Right hindlimb (tissue), 1 donor: ENCODE measurements at regions not wholly inside any gene's neighbourhood (a gene's known extent, or its start where the extent isn't known, plus 50 kb on each side); places are given as distances from the start of the nearest gene placed in this dataset.
"Not testable (repeated sequence)": the region's sequence is repeated elsewhere in the genome, so short reads cannot be mapped to it uniquely, and the experiment has no call there.

Experiments
- DNase-seq: peaks from one replicate; pipeline ENCODE4 v3.0.0-alpha.2; 2018

DNA sequence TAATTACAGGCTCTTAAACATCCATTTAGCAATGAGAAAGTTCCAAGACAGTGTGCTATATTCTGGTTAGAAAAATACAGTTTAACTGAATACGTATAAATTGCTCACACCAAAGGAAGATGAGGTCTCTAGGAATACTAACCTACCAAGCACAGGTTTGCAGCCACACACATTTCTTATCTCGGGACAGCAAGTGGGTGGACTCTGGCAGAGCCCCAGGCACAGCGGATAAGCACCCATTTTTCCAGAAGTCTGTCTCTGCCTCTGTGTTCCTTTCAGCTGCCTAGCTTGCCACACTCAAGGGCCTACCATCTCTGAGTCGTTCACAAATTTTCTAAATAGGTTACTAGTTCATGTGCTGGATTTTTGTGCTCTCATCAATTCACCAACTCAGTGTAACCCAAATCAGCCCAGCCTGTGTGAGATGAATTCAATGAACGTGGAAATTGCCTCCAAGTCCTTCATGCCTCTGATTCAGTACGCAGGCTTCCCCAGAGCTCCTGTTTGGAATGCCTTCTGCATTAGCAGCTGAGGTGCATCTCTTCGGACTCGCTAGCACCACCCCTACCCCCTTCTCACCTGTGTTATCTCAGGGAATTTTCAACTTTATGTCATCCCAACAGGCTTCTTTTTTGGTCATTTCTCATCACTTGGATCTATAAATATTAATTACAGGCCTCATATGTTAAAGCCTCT lies 581.0 kb upstream of the CDH11 start:
- DNase-seq = no peak

GRCh38 chr16:65700596-65700995 lies 578.7 kb upstream of the CDH11 start:
- no peak for DNase-seq

DNA sequence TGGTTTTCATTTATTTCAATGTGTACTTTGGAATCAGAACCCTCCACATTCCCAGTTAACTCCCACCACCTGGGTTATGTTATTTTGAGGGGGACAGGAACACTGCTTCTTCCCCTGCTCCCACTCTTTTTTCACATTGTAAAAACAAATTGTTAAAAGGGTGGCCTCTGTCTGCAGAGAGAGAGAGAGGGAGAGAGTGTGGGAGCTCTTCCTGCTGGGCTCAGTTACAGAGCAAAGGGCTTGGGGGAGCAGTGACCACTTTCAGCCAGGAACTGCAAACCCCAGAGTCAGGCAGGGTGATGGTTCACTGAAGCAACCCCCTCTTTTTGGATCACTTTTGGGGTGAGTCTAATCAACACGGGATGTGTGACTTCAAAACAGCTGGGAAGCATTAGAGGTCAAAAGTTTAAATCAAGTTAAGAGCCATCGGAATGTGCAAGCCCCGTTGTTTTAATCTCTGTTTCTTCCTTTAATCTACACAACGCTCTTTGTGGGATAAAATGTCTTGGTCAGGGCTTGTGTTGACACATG lies 577.0 kb upstream of the CDH11 start:
- DNase-seq = peak; percentile 61

DNA sequence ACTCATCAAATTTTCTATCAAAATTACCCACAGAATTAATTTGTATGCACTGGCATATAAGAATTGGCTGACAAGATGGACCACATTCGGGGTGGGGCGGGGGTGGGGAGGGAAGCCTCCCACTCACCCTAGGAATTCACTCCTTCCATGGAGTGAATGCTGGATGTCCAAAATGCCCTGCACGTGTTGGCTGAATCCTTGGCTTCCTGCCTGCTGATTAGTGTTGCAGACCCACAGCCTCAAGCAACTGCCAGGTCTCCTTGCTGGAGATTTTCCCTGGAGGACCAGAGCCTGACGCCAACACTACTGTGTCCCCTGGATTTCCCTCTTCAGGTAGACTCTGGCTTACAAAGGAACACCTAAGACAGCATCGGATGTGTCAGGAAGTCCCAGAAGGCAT lies 575.7 kb upstream of the CDH11 start:
- no peak for DNase-seq

DNA sequence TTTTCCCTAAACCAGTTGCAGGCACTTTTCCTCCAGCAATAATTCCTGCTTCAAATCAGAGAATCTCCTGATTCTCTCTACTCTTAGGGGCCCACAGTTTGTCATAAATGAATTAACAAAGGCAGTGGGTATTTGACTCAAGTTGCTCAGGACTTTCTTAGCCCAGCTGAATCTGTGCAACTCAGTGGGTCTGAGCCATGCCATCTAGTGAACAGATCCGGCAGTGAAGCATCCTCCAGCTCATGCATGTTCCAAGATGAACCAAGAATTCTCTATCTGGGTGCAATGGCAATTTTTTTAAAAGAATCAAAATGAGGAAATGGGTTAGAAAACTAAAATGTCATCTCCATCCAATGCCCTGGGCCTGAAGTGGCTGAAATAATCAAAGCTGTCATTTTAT lies 575.2 kb upstream of the CDH11 start:
- DNase-seq = no peak

DNA sequence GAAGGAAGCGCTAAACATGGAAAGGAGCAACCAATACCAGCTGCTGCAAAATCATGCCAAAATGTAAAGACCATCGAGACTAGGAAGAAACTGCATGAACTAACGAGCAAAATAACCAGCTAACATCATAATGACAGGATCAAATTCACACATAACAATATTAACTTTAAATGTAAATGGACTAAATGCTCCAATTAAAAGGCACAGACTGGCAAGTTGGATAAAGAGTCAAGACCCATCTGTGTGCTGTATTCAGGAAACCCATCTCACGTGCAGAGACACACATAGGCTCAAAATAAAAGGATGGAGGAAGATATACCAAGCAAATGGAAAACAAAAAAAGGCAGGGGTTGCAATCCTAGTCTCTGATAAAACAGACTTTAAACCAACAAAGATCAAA lies 570.0 kb upstream of the CDH11 start:
- DNase-seq = not testable (repeated sequence)

GRCh38 chr16:65689726-65690125 lies 567.9 kb upstream of the CDH11 start:
- DNase-seq = no peak

DNA sequence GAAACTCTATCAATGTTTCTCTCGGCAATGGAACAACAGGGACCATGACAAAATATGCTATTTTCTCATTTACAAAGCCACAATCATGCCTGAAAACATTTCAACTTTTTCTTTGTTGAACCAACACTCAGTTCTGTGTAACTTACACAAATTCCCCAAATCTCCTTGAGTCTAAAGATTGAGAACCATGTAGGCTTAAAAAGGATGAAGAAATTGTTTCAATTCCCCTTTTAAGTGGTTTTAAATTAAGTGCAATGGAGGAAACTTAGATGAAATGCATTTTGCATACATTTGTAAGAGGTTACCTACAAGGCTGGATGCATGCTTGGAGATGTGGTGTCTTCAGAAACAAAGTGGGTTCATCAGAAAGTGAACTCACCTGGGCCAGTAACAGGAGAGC lies 566.4 kb upstream of the CDH11 start:
- no peak for DNase-seq

DNA sequence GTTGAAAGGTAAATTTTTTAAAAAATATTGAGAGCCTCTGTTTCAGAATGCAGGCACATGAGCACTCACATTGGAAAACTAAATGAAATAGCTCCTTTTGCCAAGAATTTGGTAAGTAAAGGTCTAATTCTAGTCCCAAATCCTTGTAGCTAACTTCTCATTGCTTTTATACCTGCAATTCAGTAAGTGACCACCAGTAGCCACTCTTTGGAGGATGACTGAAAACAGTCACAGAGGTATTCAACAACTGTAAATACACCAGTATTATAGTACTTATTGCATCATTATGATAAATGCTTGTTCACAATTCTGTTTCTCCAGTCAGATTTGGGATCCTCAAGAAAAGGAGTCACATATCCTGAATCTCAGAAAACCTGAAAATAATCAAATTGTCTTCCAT lies 562.4 kb upstream of the CDH11 start:
- no peak for DNase-seq

DNA sequence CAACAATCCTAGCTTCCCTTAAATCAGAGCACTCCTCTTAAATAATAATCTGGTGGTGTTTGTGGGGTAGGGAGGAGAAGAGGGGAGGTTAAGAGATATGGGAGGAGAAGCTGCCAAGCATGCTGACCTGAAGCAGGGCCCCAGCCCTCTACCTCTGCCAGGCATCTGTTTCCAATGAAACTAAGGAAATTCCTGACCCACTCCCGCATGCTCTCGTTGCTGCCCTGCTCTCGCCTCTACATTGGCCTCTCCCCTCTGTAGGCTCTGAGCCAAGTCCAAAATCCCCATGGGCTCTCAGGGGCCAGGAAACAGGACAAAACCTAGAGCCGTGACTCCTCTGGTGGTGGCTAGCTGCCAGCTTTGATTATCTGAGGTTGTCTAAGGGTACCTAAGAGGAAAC lies 559.5 kb upstream of the CDH11 start:
- no peak for DNase-seq

- no peak for DNase-seq
Measured at GRCh38 chr16:65679785-65680184, 557.9 kb upstream of the CDH11 start.

DNA sequence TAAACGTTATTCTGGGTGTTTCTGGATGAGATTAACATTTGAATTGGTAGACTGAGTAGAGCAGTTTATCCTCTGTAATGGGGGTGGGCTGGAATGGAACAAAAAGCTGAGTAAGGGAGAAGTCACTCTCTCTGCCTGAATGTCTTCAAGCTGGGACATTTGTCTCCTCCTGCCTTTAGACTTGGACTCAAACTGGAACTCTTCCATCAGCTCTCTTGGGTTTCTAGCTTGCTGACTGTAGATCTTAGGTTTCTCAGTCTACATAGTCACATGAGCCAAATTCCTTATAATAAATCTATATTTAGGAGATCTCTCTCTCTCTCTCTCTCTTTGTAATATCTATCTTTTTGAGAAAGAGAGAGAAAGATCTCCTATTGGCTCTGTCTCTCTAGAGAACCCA lies 553.3 kb upstream of the CDH11 start:
- no peak for DNase-seq

GRCh38 chr16:65672960-65673359 lies 551.1 kb upstream of the CDH11 start:
- no peak for DNase-seq

DNA sequence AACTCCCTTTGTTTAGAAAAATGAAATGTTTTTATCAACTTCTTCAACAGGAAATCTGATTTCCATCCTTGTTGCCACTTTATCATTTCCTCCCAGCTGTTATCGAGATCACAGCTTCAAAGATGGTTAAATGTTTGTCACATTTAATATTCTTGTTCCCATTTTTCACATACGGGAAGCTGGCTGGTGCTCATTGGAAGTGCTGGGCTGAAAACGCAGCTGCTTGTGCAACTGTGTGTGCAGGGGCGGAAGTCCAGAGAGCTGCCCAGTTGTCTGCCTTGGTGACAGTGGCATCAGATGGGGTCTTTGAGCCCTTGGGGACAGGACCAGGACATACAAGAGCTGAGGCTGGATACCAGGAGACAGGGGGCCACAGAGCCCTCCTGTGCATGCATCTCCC lies 549.2 kb upstream of the CDH11 start:
- no peak for DNase-seq

- no peak for DNase-seq
Measured at GRCh38 chr16:65668064-65668595, 546.3 kb upstream of the CDH11 start.

DNA sequence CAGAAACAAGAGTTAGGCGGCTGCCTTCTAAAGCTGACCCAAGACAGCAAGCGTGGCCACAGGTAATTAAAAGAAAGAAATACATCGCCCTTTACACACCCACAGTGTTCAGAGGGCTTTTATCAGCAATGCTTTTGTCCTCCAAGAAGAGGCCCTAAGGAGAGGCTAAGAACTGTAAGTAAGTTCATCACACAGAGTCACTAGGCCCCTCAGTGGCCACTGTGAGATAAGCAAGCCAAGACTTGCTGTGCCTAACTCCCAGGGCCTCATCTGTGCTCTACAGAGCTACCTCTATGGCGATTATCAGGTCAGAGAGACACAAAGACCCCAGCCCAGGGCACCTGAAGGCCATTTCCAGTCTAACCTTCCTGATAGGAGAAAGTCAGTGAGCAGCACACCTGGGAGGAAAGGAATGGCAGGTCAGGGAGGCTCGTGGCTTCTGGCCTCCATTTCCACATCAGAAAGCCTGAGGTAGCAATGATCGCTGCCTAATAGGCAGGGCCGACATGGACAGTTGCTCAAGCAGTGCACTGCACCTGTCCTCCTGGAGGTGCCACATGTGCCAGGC lies 545.2 kb upstream of the CDH11 start:
- no peak for DNase-seq

DNA sequence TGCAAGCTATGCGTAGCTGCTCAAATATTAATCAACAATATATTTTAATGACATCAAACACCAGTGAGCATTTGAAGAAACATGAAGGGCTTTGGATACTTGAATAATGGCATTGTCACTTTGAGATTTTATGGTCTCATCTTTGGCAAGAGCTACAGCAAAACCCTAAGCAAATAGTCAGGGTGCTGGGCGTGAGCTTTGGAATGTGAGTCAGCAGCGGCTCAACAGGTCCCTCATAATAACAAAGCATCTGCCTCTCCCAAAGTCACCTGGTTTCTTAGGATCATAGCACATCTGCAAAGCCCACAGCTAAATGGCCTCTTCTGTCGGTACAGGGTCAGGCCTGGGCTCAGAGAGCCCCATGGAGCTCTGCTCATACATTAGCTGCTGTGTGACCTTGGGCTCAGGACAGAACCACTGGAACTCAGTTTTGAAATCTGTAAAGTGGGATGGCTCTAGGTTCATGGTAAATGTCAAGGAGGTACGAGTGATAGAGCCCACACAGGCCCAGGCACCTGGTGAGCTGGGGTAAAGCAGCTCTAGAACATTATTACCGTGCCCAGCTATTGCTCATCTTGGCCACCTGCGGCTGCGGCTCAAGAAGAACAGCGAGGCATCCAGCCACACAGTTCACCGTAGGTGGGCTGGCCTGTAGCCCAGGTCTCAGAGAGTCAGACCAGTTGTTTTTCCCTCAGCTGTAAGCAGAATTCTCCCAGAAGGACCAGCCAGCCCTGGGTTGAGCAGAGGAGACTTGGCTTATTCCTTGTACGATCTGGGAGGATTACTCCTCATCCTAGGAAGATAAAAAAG lies 544.5 kb upstream of the CDH11 start:
- no peak for DNase-seq

DNA sequence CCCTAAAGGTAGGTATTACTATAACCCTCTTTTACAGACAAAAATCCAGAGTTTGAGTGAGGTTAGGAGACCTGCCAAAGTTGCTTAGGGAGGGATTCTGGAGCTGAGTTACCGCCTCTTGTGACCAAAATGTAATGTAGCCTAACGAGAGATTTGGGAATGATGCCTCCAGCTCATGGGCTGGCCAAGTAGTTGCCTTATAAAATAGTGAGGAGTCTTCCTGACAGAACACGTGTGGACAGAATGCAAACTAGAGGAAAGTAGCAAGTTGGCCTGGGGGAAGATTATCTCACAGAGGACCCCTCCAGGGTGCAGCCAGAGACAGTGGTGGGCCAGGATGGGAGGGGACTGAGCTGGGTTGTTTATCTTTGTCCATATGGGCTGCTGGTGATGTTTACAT lies 543.7 kb upstream of the CDH11 start:
- DNase-seq = peak; percentile 39

DNA sequence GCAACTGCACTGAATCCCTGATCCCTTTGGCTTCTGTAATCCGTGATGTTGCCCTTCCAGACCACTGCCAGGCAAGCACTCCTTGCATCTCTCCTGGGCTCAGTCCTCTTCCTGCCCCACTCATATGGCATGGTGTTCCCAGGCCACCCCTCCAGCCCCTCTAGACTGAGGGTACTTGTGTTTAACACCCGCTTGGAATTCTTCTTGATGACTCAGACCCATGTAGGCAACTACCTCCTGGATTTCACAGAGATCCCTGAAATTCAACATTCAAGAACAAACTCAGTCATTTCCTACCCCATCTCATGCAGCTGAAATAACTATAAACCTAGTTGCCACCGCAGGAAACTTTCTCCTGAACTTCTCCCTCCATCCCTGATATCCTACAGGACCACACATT lies 541.9 kb upstream of the CDH11 start:
- DNase-seq = no peak

DNA sequence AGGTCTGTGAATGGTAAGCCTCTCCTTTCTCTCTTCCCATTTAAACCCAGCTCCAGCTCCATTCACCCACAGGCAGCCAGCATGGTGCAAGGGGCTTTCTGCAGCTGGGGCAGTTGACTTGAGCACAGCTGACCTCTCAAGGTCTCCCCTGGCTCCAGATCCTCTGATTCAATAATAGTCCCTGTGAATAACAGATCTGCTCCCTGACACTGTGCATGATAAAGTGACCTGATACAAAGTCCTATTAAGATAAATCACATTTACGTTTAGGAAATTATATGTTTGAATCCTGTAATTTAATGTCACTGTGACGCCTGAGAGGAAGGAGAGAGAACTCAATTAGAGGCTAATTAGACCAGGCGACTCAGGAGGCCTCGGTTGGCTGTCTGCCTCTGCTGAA lies 540.4 kb upstream of the CDH11 start:
- DNase-seq = no peak

- DNase-seq = no peak
Measured at GRCh38 chr16:65661558-65661957, 539.7 kb upstream of the CDH11 start.

DNA sequence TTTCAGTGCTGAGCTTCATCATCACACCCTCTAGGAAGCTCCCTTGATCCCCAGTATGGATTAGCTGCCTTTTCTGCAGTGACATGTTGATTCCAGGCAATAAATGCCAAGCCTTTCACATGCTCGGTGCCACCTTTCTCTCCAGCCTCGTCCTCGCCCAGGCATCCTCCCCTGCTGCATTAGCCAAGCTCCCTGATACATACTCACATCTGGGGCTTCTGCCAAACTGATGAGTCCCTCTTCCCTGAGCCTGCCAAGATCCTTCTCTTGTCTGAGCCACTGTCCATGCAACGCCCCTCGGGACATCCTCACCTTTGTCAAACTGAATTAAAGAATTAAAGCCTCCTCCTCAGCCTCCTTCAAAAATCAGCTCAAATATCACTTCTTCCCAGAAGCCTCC lies 538.5 kb upstream of the CDH11 start:
- DNase-seq = no peak

DNA sequence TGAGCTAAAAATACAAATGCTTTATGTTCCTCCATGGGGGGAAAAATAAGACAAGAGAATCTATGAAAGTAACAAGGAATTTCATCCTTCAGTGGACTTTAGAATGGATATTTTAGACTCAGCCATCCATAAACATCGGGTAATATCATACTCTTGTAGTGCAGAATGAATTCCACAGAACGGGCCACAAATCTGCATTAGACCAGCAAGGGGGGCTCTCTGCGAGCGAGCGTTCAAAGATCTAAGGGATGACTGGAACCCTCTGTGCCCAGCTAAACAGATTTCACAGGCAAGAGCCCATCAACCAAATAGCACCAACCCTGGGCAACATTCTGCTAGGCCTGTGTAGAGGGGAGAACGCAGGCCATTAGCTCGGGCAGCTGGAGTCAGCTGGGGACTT lies 537.9 kb upstream of the CDH11 start:
- no peak for DNase-seq

DNA sequence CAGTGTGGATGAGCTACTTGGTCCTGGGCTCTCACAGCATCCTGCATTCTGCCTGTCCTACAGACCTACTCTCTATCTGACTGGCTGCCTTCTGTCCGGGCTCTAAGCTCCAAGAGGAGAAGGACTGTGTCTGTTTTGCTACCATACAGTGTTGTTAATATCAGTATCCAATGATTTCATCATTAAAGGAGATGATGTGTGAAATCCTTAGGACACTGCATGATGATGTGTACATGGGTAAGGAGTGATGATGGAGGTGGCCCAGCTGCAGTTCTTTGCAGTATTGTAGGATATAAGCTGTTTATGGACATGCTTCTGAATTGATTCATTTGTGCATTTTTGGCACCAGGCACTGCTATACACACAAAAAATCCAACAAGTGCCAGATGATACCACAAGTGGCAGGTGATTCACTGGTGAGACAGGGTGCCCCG lies 536.9 kb upstream of the CDH11 start:
- no peak for DNase-seq
